Nephron (organoid): ENCODE measurements at regions not wholly inside any gene's neighbourhood (a gene's known extent, or its start where the extent isn't known, plus 50 kb on each side); places are given as distances from the start of the nearest gene placed in this dataset.
A peak's percentile ranks its signal among the peaks of the same experiment; 100 is the strongest.

Experiments used
- H3K27ac Mint-ChIP-seq, 3 experiments: 2 replicates each; pipeline ENCODE4 v1.8.0; 2020; ENCODE audit warnings: mixed read lengths in 3 of 3, mild to moderate bottlenecking in 2 of 3, moderate library complexity in 1 of 3
- H3K27me3 Mint-ChIP-seq: 2 replicates; pipeline ENCODE4 v1.8.0; 2021; ENCODE audit warnings: low read depth, mild to moderate bottlenecking, moderate library complexity, mixed read lengths
- H3K36me3 Mint-ChIP-seq: 2 replicates; pipeline ENCODE4 v1.8.0; 2020; ENCODE audit warnings: low read depth, mixed read lengths
- H3K4me1 Mint-ChIP-seq: 2 replicates; pipeline ENCODE4 v1.8.0; 2020; ENCODE audit warnings: mixed read lengths
- H3K4me3 Mint-ChIP-seq, 3 experiments: 2 replicates each; pipeline ENCODE4 v1.8.0; 2020; ENCODE audit warnings: mild to moderate bottlenecking in 3 of 3, mixed read lengths in 3 of 3, moderate library complexity in 2 of 3
- H3K9me3 Mint-ChIP-seq: 2 replicates; pipeline ENCODE4 v1.8.0; 2020; ENCODE audit warnings: mixed read lengths
- TF ChIP-seq, protein P1 (sequence below), 3 experiments: fragments of 200-600 bp; sonication (generic); IDR thresholded peaks; one replicate each; pipeline ENCODE4 v1.5.0; 2021; ENCODE audit warnings: antibody characterized with exemption in 3 of 3; ENCODE audit not compliant: unreplicated experiment in 3 of 3

DNA sequence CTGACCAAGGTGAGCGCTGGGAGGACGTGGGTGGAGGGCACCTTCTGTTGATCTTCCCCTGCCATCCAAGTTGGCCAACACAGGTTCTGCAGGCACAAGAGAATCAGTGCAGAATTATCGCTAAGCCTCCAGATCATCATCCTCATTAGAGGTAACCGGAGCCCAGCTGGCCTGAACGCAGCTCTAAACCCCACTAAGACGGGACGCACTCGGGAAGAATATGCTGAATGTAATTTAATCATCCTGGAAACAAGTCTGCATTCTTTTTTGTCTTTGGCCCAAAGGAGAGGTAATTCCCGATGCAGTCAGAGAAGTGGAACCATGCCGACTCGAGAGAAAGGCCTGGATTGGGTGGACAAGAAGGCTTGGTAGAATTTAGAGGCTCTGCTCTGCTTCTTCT is 111.0 kb upstream of the GSC start:
- Mint-ChIP-seq H3K27ac (peak overlapping the region in 1 of 3 experiments; percentile 37), H3K9me3 (no peaks in the 10 kb centered on the region), H3K27me3 (peaks cover 18% of the 10 kb centered on the region)

DNA sequence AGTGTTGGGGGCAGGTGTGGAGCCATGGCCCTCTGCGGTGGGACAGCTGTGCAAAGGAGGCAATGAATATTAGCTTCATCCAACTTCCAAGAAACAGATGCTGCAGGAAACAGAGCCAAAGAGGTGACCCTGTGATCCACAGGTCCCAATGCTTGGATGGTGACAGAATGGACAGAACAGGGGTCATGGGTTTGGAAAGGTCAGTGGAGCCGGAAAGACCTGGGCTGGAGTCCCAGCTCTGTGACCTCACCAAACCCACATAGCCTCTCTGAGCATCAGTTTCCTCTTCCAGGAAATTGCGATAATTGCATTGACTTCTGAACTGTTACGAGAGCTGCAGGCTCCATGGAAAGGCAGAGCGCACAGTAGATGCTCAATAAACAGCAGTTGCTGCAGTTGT is 110.2 kb upstream of the GSC start:
- no peak overlapping the region for H3K27ac Mint-ChIP-seq
- peaks cover 20% of the 10 kb centered on the region for H3K27me3 Mint-ChIP-seq
- H3K36me3 Mint-ChIP-seq = no peaks in the 10 kb centered on the region
- peaks cover 20% of the 10 kb centered on the region for H3K4me1 Mint-ChIP-seq
- TF ChIP-seq, protein P1, sequence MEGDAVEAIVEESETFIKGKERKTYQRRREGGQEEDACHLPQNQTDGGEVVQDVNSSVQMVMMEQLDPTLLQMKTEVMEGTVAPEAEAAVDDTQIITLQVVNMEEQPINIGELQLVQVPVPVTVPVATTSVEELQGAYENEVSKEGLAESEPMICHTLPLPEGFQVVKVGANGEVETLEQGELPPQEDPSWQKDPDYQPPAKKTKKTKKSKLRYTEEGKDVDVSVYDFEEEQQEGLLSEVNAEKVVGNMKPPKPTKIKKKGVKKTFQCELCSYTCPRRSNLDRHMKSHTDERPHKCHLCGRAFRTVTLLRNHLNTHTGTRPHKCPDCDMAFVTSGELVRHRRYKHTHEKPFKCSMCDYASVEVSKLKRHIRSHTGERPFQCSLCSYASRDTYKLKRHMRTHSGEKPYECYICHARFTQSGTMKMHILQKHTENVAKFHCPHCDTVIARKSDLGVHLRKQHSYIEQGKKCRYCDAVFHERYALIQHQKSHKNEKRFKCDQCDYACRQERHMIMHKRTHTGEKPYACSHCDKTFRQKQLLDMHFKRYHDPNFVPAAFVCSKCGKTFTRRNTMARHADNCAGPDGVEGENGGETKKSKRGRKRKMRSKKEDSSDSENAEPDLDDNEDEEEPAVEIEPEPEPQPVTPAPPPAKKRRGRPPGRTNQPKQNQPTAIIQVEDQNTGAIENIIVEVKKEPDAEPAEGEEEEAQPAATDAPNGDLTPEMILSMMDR (IDR thresholded peaks at IDR 0.05; ENCODE audit: unreplicated experiment in 3 of 3) = no peak
- no peaks in the 10 kb centered on the region for H3K9me3 Mint-ChIP-seq
- H3K4me3 Mint-ChIP-seq = no peak overlapping the region

More for the DNA sequence above, 111.0 kb upstream of the GSC start:
- Mint-ChIP-seq H3K4me1 (peaks cover 20% of the 10 kb centered on the region), H3K36me3 (no peaks in the 10 kb centered on the region), H3K4me3 (no peak overlapping the region)
- TF ChIP-seq, protein P1 (IDR thresholded peaks at IDR 0.05; ENCODE audit: unreplicated experiment in 3 of 3) = no peak

DNA sequence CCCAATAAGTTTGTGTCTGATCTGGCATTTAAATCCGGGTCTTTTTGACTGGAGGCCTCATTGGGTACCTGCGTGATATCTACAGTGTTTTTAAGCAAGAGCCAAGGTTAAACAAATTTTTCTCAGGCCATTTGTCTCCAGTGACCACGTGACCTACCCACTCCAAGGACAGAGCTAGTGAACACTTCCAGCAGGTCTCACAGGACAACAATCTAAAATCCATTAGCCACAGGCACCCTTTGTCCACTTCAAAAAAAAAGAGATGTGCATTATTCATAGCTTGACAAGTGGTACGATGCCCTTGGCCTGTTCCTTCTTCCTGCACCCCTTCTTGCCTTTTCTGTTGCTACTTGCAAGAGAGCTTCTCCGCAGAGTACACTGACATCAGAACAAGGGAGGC is 109.6 kb upstream of the GSC start:
- H3K27ac Mint-ChIP-seq = no peak overlapping the region
- H3K27me3 Mint-ChIP-seq = peaks cover 24% of the 10 kb centered on the region
- peaks cover 20% of the 10 kb centered on the region for H3K4me1 Mint-ChIP-seq
- H3K36me3 Mint-ChIP-seq = no peaks in the 10 kb centered on the region
- TF ChIP-seq, protein P1 (IDR thresholded peaks at IDR 0.05; ENCODE audit: unreplicated experiment in 3 of 3) = no peak
- no peak overlapping the region for H3K4me3 Mint-ChIP-seq
- H3K9me3 Mint-ChIP-seq = no peaks in the 10 kb centered on the region

DNA sequence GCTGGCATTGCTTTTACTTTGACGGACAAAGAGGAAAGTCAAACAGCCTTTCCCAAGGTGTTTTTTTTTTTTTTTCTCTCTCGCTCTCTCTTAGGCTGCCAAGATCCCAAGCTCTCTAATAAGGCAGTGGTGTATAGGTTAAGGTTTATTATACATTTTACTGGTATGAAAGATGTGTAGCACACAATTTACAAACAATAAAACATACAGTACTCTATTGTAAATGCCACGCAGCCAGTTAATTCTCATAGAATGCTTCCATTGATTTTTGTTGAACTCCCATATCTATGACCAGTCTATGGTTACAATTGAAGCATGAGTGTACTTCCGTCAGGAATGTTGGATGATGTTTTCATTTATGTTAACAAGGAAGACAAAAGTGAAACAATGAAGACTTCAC is 106.4 kb upstream of the GSC start:
- Mint-ChIP-seq H3K27me3 (peaks cover 26% of the 10 kb centered on the region), H3K36me3 (no peaks in the 10 kb centered on the region), H3K9me3 (no peaks in the 10 kb centered on the region), H3K27ac (no peak overlapping the region), H3K4me1 (peaks cover 20% of the 10 kb centered on the region), H3K4me3 (no peak overlapping the region)
- TF ChIP-seq, protein P1 (IDR thresholded peaks at IDR 0.05; ENCODE audit: unreplicated experiment in 3 of 3) = no peak

DNA sequence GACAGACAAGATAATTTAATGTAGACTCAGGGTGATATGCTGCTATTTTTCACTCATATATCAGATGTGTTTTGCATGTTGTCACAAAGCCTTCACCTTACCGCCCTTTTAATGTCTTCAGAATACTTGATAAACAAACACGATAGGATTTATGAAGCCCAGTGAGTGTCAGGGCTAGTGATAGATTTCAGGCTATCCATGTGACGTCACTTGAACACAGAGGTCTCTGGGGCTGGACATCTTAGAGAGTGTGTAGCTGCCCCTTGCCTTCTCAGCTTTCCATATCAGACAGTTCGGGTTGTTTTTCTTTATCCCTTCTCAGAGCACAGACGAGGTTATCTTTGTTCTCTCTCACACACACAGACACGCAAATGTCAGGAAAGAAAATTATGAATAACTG is 105.3 kb upstream of the GSC start:
- H3K27me3 Mint-ChIP-seq = peaks cover 28% of the 10 kb centered on the region
- peaks cover 13% of the 10 kb centered on the region for H3K4me1 Mint-ChIP-seq
- H3K9me3 Mint-ChIP-seq = no peaks in the 10 kb centered on the region
- TF ChIP-seq, protein P1 (IDR thresholded peaks at IDR 0.05; ENCODE audit: unreplicated experiment in 3 of 3) = no peak
- no peak overlapping the region for H3K27ac Mint-ChIP-seq
- no peaks in the 10 kb centered on the region for H3K36me3 Mint-ChIP-seq
- no peak overlapping the region for H3K4me3 Mint-ChIP-seq

- H3K4me1 Mint-ChIP-seq = peaks cover 5% of the 10 kb centered on the region
- TF ChIP-seq, protein P1 (IDR thresholded peaks at IDR 0.05; ENCODE audit: unreplicated experiment in 3 of 3) = no peak
- peaks cover 24% of the 10 kb centered on the region for H3K27me3 Mint-ChIP-seq
- no peak overlapping the region for H3K4me3 Mint-ChIP-seq
- no peak overlapping the region for H3K27ac Mint-ChIP-seq
- no peaks in the 10 kb centered on the region for H3K9me3 Mint-ChIP-seq
- H3K36me3 Mint-ChIP-seq = no peaks in the 10 kb centered on the region
These were observed 98.8 kb upstream of the GSC start for GRCh38 chr14:94868772-94869072.
